HL-60 (cell line): ENCODE measurements at regions not wholly inside any gene's neighbourhood (a gene's known extent, or its start where the extent isn't known, plus 50 kb on each side); places are given as distances from the start of the nearest gene placed in this dataset.

ENCODE experiments used
- CTCF ChIP-seq: IDR thresholded peaks from one replicate; pipeline ENCODE4 v1.5.1; 2011; ENCODE audit warnings: low read length, control low read depth, inconsistent platforms; ENCODE audit not compliant: insufficient read depth
- GABPA ChIP-seq: IDR thresholded peaks from 2 replicates; pipeline ENCODE4 v1.6.1; 2012; ENCODE audit warnings: low read depth
- POLR2AphosphoS5 ChIP-seq: IDR thresholded peaks from 2 replicates; pipeline ENCODE4 v1.6.1; 2012; ENCODE audit warnings: low read depth
- TF ChIP-seq, protein P1 (sequence below): IDR thresholded peaks from 2 replicates; pipeline ENCODE4 v1.6.1; 2012; ENCODE audit warnings: low read depth; ENCODE audit not compliant: insufficient replicate concordance

GRCh38 chr3:69441732-69442131 is 55.8 kb upstream of the FRMD4B start:
- TF ChIP-seq CTCF = no peak
- no peak for TF ChIP-seq POLR2AphosphoS5
- TF ChIP-seq, protein P1, sequence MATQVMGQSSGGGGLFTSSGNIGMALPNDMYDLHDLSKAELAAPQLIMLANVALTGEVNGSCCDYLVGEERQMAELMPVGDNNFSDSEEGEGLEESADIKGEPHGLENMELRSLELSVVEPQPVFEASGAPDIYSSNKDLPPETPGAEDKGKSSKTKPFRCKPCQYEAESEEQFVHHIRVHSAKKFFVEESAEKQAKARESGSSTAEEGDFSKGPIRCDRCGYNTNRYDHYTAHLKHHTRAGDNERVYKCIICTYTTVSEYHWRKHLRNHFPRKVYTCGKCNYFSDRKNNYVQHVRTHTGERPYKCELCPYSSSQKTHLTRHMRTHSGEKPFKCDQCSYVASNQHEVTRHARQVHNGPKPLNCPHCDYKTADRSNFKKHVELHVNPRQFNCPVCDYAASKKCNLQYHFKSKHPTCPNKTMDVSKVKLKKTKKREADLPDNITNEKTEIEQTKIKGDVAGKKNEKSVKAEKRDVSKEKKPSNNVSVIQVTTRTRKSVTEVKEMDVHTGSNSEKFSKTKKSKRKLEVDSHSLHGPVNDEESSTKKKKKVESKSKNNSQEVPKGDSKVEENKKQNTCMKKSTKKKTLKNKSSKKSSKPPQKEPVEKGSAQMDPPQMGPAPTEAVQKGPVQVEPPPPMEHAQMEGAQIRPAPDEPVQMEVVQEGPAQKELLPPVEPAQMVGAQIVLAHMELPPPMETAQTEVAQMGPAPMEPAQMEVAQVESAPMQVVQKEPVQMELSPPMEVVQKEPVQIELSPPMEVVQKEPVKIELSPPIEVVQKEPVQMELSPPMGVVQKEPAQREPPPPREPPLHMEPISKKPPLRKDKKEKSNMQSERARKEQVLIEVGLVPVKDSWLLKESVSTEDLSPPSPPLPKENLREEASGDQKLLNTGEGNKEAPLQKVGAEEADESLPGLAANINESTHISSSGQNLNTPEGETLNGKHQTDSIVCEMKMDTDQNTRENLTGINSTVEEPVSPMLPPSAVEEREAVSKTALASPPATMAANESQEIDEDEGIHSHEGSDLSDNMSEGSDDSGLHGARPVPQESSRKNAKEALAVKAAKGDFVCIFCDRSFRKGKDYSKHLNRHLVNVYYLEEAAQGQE = no peak
- no peak for TF ChIP-seq GABPA
